Skin of body (tissue), 1 donor: ENCODE measurements at regions not wholly inside any gene's neighbourhood (a gene's known extent, or its start where the extent isn't known, plus 50 kb on each side); places are given as distances from the start of the nearest gene placed in this dataset.

Experiments
- DNase-seq: peaks from one replicate; lab custom pipeline; 2025; lab: John Stamatoyannopoulos, UW

DNA sequence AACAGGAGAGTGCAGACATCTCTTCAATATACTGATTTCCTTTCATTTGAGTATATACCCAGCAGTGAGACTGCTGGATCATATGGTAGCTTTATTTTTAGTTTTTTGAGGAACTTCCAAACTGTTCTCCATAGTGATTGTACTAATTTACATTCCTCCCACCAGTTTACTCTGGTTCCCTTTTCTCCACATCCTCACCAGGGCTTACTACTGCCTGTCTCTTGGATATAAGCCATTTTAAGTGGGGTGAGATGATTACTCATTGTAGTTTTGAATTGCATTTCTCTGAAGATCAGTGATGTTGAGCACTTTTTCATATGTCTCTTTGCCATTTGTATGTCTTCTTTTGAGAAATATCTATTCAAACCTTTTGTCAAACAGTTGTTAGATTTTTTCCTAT lies 64.9 kb upstream of the HMGCLL1 start:
- no peak for DNase-seq

DNA sequence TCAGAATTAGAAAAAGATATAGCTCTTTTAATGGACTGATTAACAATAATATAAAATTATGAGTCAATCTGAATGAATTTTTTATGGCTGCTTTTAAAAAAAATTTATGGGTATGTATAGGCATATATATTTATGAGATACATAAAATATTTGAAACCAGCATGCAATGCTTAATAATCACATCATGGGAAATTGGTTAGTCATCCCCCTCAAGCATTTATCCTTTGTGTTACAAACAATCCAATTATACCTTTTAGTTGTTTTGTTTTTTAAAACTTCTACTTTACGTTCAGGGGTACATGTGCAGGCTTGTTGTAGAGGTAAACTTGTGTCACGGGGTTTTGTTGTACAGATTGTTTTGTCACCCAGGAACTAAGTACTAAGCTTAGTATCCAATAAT lies 63.4 kb upstream of the HMGCLL1 start:
- DNase-seq: no peak

DNA sequence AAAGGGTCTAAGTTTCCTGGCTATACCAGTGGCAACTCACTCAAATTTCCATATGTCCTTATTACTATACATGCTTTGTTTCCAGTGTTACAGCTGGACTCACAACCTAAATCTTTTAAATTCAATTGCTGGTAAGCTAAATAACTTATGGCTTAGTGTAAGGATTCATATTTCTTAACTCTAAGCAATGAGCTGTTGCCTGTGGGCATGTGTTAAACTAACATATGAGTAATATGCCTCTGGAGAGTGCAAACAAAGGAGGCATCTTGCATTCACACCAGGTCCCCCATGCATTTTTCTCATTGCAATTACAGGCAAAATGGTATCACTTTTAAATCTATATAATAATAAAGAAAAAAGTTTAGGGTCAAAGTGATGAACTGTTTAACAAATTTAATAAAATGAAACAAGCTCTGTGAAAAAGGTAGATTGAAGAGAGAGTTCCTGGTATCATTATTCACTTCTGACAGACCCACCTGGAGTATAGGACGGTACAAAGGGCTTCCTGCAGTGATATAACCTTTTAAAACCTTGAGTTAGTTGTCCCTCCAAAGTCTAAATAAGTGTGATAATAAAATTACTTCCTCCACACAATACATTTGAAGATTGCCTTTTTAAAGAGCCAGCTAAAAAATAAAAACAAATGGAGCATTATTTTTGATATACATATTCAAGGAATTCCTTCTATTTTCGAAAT lies 57.6 kb upstream of the HMGCLL1 start:
- DNase-seq: no peak

DNA sequence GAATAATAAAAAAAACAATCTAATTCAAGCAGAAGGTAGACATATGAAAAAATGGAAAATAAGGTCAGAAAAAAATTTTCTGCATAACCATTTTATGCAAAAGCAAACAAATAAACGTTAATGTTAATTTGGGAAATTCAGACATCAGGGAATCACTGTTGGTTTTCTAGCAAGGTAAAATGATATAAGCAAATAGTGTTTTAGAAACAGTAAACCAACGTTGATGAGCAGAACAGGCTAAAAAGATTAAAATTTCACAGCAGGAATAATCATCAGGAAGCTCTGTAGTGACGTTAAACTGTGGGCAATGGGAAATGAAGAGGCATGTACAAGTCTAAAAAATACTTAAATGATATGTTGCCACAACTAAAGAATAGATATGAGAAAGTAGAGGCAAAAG lies 54.5 kb upstream of the HMGCLL1 start:
- no peak for DNase-seq

DNA sequence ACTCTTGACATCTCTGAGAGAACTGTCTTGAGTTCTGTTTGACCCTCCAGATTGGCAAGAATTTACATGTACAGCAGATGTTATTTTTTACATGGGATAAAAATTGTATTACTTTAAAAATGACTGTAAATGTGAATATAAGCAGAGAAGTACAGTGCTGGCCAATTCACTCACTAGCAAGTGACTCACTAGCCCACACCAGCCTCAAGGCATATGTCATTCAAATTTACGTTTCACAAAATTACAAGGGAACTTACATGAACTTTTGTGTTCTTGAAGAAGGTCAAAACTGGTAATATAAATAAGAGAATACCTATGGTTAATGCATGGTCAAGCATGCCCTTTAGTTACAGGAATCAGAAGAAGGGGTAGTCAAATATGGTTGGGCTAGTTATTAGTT lies 54.0 kb upstream of the HMGCLL1 start:
- no peak for DNase-seq
